Keratinocyte (primary cell): ENCODE measurements at regions not wholly inside any gene's neighbourhood (a gene's known extent, or its start where the extent isn't known, plus 50 kb on each side); places are given as distances from the start of the nearest gene placed in this dataset.

Experiments
- EZH2 ChIP-seq: IDR thresholded peaks from one replicate; pipeline ENCODE4 v1.6.1; 2012; ENCODE audit warnings: inconsistent platforms, mild to moderate bottlenecking, low read length, moderate library complexity
- TF ChIP-seq, protein P1 (sequence below), 3 experiments: IDR thresholded peaks in 1 of 3; conservative IDR thresholded peaks in 1 of 3; optimal IDR thresholded peaks in 1 of 3; 2 replicates in 2 of 3; 3 replicates in 1 of 3; pipeline versions ENCODE3 to v1.5.1; 2011; ENCODE audit warnings: low read length in 3 of 3, mild to moderate bottlenecking in 3 of 3, moderate library complexity in 2 of 3, control low read depth in 1 of 3, inconsistent platforms in 1 of 3; ENCODE audit not compliant: insufficient read depth in 2 of 3; ENCODE audit errors: extremely low read depth in 1 of 3

DNA sequence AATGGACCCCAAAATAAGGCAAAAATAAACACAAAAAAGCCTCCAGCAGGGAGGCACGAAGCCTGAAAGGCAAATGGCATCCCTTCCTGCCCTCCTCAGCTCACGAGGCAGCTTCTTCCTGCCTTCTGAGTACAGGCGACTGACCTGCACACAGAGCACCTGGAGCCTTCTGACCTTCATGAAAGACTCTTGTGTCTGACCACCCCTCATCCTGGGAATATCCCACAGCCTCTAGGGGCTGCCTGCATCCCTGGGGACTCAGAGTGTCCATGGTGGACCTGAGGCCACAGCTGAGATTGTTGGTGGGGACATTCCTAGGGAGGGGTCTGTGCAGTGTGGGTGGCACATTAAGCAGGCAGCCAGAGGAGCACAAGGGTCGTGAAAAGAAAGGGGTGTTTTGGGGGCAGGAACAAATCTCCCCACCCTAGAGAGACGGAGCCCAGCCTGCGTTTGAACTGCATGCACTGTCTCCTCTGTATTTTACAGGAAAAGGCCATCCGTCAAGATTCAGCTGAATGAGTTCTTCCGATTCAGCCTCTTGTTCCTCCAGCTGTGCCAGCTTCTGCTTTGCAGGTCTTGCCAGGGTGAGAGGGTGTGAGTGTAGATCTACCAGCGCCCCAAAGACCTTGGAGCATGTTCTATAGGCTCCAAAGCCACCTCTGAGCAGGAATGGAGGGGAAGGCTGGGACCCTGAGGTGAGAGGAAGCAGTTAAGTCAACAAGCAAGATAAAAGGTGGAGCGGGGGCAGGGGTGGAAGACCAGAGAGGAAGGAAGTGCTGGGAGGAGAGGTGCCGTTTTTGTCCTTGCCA, 80.4 kb upstream of the MEF2A start:
- TF ChIP-seq, protein P1, sequence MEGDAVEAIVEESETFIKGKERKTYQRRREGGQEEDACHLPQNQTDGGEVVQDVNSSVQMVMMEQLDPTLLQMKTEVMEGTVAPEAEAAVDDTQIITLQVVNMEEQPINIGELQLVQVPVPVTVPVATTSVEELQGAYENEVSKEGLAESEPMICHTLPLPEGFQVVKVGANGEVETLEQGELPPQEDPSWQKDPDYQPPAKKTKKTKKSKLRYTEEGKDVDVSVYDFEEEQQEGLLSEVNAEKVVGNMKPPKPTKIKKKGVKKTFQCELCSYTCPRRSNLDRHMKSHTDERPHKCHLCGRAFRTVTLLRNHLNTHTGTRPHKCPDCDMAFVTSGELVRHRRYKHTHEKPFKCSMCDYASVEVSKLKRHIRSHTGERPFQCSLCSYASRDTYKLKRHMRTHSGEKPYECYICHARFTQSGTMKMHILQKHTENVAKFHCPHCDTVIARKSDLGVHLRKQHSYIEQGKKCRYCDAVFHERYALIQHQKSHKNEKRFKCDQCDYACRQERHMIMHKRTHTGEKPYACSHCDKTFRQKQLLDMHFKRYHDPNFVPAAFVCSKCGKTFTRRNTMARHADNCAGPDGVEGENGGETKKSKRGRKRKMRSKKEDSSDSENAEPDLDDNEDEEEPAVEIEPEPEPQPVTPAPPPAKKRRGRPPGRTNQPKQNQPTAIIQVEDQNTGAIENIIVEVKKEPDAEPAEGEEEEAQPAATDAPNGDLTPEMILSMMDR (optimal IDR thresholded peaks at IDR 0.05 in 1 of 3, IDR thresholded peaks at IDR 0.05 in 1 of 3, conservative IDR thresholded peaks at IDR 0.05 in 1 of 3; ENCODE audit: extremely low read depth in 1 of 3, insufficient read depth in 2 of 3, low read length in 3 of 3), result no peak
- no peak for TF ChIP-seq EZH2
